Pancreas (tissue), 10 donors: ENCODE measurements at regions not wholly inside any gene's neighbourhood (a gene's known extent, or its start where the extent isn't known, plus 50 kb on each side); places are given as distances from the start of the nearest gene placed in this dataset.

ENCODE experiments used
- ATAC-seq, 4 donors: fragments of 200-7000 bp; cut with Tn5 transposase; one replicate each; pipeline versions ENCODE4 v1.8.0 to v1.9.1; 2020; ENCODE audit warnings: mild to moderate bottlenecking in 4 of 4, moderate library complexity in 4 of 4
- DNase-seq, 6 donors: peaks; one replicate each; pipeline ENCODE4 v3.0.0-alpha.2; 2020
- FAIRE-seq: peaks from 2 replicates; lab custom pipeline; 2012; peaks lifted over from hg19 to GRCh38; lab: Jason Lieb, UNC
- H3K27ac ChIP-seq, 4 donors: fragments of 200-600 bp; sonication (generic); 1 replicate in 3 of 4; 2 replicates in 1 of 4; pipeline versions ENCODE4 v1.5.0 to v1.8.0; 2020
- H3K27me3 ChIP-seq, 4 donors: fragments of 200-600 bp; one replicate each; pipeline ENCODE4 v1.8.0; 2021
- H3K36me3 ChIP-seq, 3 donors: fragments of 200-600 bp; sonication (generic) in 1 of 3; one replicate each; pipeline versions ENCODE4 v1.5.0 to v1.8.0; 2020 to 2021
- H3K4me1 ChIP-seq, 3 donors: fragments of 200-600 bp; one replicate each; pipeline ENCODE4 v1.8.0; 2021
- H3K4me3 ChIP-seq, 4 donors: fragments of 200-600 bp; sonication (generic) in 2 of 4; one replicate each; pipeline versions ENCODE4 v1.5.0 to v1.8.0; 2020 to 2021
- H3K9me3 ChIP-seq, 4 donors: fragments of 200-600 bp; one replicate each; pipeline ENCODE4 v1.8.0; 2021
- WGBS, 2 donors: extraction: QIAGEN DNeasy Blood & Tissue Kit; methylation state at CpG; one replicate each; pipeline ENCODE4 v1.1.7; 2013; 5-methylcytosine and 5-hydroxymethylcytosine counted together
- intact Hi-C, 3 donors: fragments of 100-400 bp; cut with DNase I; formaldehyde crosslinking; loops; one replicate each; pipeline versions ENCODE4 v1.11.1 to v1.14.2; 2022
- TF ChIP-seq, protein P1 (sequence below), 4 donors: fragments of 200-600 bp; sonication (generic) in 3 of 4; IDR thresholded peaks; one replicate each; pipeline versions ENCODE4 v1.5.0 to v1.8.0; 2021; ENCODE audit warnings: antibody characterized with exemption in 4 of 4
- donor health status: healthy with polysubstance abuse.
- donor health status: DM: no; HTN: no; CAD: no; lungs with moderate emphysema.
- donor health status: DM: no; HTN: no; CAD: no.
- donor health status: control.
- donor health status: control.
- donor health status: Bipolar disorder and iron deficiency.
- donor health status: DM: yes; HTN: yes; CAD: no.
- donor health status: DM: no; HTN: no; CAD: no.
- donor health status: DM: no; HTN: no; CAD: no.
- donor health status: DM: yes; HTN: yes; CAD: no.

DNA sequence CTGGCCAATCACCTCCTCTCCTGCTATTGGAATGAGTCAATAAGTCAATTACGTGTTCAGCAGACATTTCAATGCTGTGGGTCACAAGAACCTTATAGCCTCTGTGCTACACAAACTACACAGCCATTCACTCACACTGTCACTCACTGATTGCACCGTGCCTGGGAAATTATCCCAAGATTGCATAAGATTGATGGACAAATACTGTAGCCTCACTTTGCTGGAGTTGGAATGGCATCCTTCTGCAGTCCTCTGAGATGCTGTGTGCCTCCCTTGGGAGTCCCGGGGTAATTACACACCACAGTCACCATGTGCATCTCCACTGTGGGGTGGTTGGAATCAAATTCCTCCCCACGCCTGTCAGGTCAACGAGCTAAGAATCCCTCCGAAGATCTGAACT is 358.7 kb upstream of the MGMT start:
- intact Hi-C loops, result no loop called here
- Histone ChIP-seq H3K9me3 (no peaks in the 10 kb centered on the region), H3K27me3 (no peaks in the 10 kb centered on the region), H3K4me1 (no peaks in the 10 kb centered on the region), H3K4me3 (no peak overlapping the region), H3K27ac (no peak overlapping the region), H3K36me3 (no peaks in the 10 kb centered on the region)
- FAIRE-seq (no peak), ATAC-seq (no peak), DNase-seq (no peak)
- WGBS, 2 donors, result 49 to 60% methylated on average over 6 of the region's 6 CpGs
- TF ChIP-seq, protein P1, sequence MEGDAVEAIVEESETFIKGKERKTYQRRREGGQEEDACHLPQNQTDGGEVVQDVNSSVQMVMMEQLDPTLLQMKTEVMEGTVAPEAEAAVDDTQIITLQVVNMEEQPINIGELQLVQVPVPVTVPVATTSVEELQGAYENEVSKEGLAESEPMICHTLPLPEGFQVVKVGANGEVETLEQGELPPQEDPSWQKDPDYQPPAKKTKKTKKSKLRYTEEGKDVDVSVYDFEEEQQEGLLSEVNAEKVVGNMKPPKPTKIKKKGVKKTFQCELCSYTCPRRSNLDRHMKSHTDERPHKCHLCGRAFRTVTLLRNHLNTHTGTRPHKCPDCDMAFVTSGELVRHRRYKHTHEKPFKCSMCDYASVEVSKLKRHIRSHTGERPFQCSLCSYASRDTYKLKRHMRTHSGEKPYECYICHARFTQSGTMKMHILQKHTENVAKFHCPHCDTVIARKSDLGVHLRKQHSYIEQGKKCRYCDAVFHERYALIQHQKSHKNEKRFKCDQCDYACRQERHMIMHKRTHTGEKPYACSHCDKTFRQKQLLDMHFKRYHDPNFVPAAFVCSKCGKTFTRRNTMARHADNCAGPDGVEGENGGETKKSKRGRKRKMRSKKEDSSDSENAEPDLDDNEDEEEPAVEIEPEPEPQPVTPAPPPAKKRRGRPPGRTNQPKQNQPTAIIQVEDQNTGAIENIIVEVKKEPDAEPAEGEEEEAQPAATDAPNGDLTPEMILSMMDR (IDR thresholded peaks at IDR 0.05), result no peak

GRCh38 chr10:129108994-129109393 is 358.0 kb upstream of the MGMT start:
- H3K9me3 ChIP-seq, result no peaks in the 10 kb centered on the region
- H3K27ac ChIP-seq, result no peak overlapping the region
- H3K4me1 ChIP-seq, result no peaks in the 10 kb centered on the region
- ATAC-seq, result no peak
- H3K36me3 ChIP-seq, result no peaks in the 10 kb centered on the region
- WGBS, 2 donors, result 79 to 85% methylated on average over 6 of the region's 6 CpGs
- intact Hi-C loops, result no loop called here
- H3K4me3 ChIP-seq, result no peak overlapping the region
- no peak for DNase-seq
- TF ChIP-seq, protein P1 (IDR thresholded peaks at IDR 0.05), result no peak
- no peak for FAIRE-seq
- H3K27me3 ChIP-seq, result no peaks in the 10 kb centered on the region

GRCh38 chr10:129110780-129111179 is 356.3 kb upstream of the MGMT start:
- 67 to 83% methylated on average over 10 of the region's 10 CpGs for WGBS, 2 donors
- FAIRE-seq (no peak), ATAC-seq (no peak), DNase-seq (no peak)
- Histone ChIP-seq H3K4me3 (no peak overlapping the region), H3K36me3 (no peaks in the 10 kb centered on the region), H3K9me3 (no peaks in the 10 kb centered on the region), H3K27ac (no peak overlapping the region), H3K4me1 (no peaks in the 10 kb centered on the region), H3K27me3 (no peaks in the 10 kb centered on the region)
- intact Hi-C loops, result no loop called here
- TF ChIP-seq, protein P1 (IDR thresholded peaks at IDR 0.05), result no peak

DNA sequence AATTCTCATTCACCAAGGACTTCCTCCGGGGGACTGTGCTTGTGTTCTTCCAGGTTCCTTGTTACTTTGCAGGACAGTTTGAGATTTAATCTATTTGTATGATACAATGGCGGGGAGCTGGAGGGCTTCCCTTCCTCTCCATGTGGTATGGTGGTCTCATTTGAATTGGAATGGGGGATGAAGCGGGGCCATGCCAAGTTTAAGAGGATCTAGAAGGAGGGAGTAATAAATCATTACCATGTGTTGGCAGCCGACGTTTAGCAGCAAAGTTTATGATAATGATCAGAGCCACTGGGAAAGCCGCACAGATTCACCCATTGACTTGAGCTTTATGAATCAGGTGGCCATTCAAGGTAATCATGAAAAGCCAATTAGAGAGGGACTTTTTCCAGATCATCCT is 355.1 kb upstream of the MGMT start:
- WGBS, 2 donors, result 52 to 61% methylated on average over 6 of the region's 6 CpGs
- DNase-seq (no peak), ATAC-seq (no peak), FAIRE-seq (no peak)
- intact Hi-C loops, result no loop called here
- Histone ChIP-seq H3K9me3 (no peaks in the 10 kb centered on the region), H3K4me3 (no peak overlapping the region), H3K36me3 (no peaks in the 10 kb centered on the region), H3K4me1 (no peaks in the 10 kb centered on the region), H3K27ac (no peak overlapping the region), H3K27me3 (no peaks in the 10 kb centered on the region)
- TF ChIP-seq, protein P1 (IDR thresholded peaks at IDR 0.05), result no peak

DNA sequence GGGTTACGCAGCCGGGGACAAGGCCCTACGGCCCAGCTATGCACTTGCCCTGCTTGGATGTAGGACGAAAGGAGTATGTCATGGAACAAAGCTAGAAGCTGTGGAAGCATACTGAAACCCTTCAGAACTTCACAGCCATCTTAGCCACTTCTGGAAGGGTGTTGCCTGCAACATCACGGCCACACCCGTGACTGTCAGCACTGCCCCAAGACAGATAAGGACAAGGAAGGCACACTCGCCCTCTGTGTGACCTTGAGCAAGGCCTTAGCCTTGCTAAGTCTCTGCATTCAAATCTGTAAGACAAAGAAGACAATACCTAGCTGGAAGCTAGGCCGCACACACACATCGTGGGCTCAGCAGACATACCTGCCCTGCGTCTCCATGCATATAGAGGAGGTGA is 352.5 kb upstream of the MGMT start:
- Histone ChIP-seq H3K27me3 (no peaks in the 10 kb centered on the region), H3K27ac (no peak overlapping the region), H3K9me3 (no peaks in the 10 kb centered on the region), H3K36me3 (no peaks in the 10 kb centered on the region), H3K4me3 (no peak overlapping the region), H3K4me1 (no peaks in the 10 kb centered on the region)
- WGBS, 2 donors, result 74 to 76% methylated on average over 10 of the region's 10 CpGs
- ATAC-seq, result no peak
- no peak for FAIRE-seq
- DNase-seq, result no peak
- intact Hi-C loops, result no loop called here
- TF ChIP-seq, protein P1 (IDR thresholded peaks at IDR 0.05), result no peak
